H1 (cell line): ENCODE measurements at regions not wholly inside any gene's neighbourhood (a gene's known extent, or its start where the extent isn't known, plus 50 kb on each side); places are given as distances from the start of the nearest gene placed in this dataset.

ENCODE experiments used
- CTCF ChIA-PET: fragments of 300-600 bp; sonication (Branson Sonifier 250); formaldehyde crosslinking; loops from one replicate; lab custom pipeline; 2021; ENCODE audit not compliant: partially characterized antibody; lab: Charles Lee
- POLR2A ChIA-PET: fragments of 300-600 bp; sonication (Branson Sonifier 250); formaldehyde crosslinking; loops from one replicate; lab custom pipeline; 2021; ENCODE audit warnings: inconsistent platforms; ENCODE audit not compliant: partially characterized antibody; lab: Charles Lee
- DNase-seq, 2 experiments: peaks; one replicate each; pipeline versions ENCODE4 v3.0.0 to v3.0.0-alpha.2; 2010 to 2022; ENCODE audit warnings: low spot score in 2 of 2, low read depth in 1 of 2, mixed read lengths in 1 of 2
- FAIRE-seq: peaks from 2 replicates; lab custom pipeline; 2011; peaks lifted over from hg19 to GRCh38; lab: Jason Lieb, UNC
- H2AFZ ChIP-seq: 2 replicates; pipeline ENCODE4 v1.8.1; 2012; ENCODE audit warnings: low read length, inconsistent platforms
- H2AK5ac ChIP-seq: 2 replicates; pipeline ENCODE4 v1.6.1; 2013; ENCODE audit warnings: low read depth, low read length
- H2BK120ac ChIP-seq: replicated peaks from 2 replicates; pipeline ENCODE3; 2013; ENCODE audit warnings: low read depth, low read length, inconsistent platforms
- H2BK12ac ChIP-seq: 2 replicates; pipeline ENCODE4 v1.6.1; 2013; ENCODE audit warnings: low read depth, low read length
- H2BK15ac ChIP-seq: 2 replicates; pipeline ENCODE4 v1.6.1; 2013; ENCODE audit warnings: low read length
- H2BK20ac ChIP-seq: 2 replicates; pipeline ENCODE4 v1.6.1; 2013; ENCODE audit warnings: low read length
- H2BK5ac ChIP-seq: 2 replicates; pipeline ENCODE4 v1.6.1; 2013; ENCODE audit warnings: low read depth, low read length
- H3K14ac ChIP-seq: 2 replicates; pipeline ENCODE4 v1.6.1; 2013; ENCODE audit warnings: inconsistent platforms; ENCODE audit not compliant: insufficient read length
- H3K18ac ChIP-seq: 2 replicates; pipeline ENCODE4 v1.6.1; 2013; ENCODE audit warnings: low read length; ENCODE audit errors: extremely low read depth
- H3K23ac ChIP-seq: 2 replicates; pipeline ENCODE4 v1.6.1; 2013; ENCODE audit warnings: inconsistent platforms; ENCODE audit not compliant: insufficient read length
- H3K23me2 ChIP-seq: 2 replicates; pipeline ENCODE4 v1.6.1; 2013; ENCODE audit warnings: low read depth, low read length
- H3K27ac ChIP-seq: 2 replicates; pipeline ENCODE4 v1.6.1; 2011; ENCODE audit warnings: low read depth, low read length, inconsistent platforms
- H3K27me3 ChIP-seq, 4 experiments: replicated peaks in 1 of 4; 1 replicate in 1 of 4; 2 replicates in 3 of 4; pipeline versions ENCODE4 v1.6.1 to v1.8.1; 2011 to 2013; ENCODE audit warnings: low read length in 3 of 4, mild to moderate bottlenecking in 3 of 4, inconsistent platforms in 2 of 4, mixed read lengths in 2 of 4, moderate library complexity in 1 of 4; ENCODE audit not compliant: control insufficient read depth in 3 of 4, insufficient read depth in 3 of 4; ENCODE audit errors: extremely low read depth in 1 of 4
- H3K36me3 ChIP-seq, 4 experiments: 2 replicates each; pipeline versions ENCODE4 v1.6.1 to v1.8.1; 2011 to 2013; ENCODE audit warnings: mild to moderate bottlenecking in 4 of 4, low read length in 3 of 4, moderate library complexity in 2 of 4, control low read depth in 1 of 4, inconsistent platforms in 1 of 4; ENCODE audit not compliant: insufficient read depth in 4 of 4, control insufficient read depth in 2 of 4
- H3K4ac ChIP-seq: replicated peaks from 2 replicates; pipeline ENCODE3; 2013; ENCODE audit warnings: low read length, low read depth, mixed read lengths, inconsistent platforms; ENCODE audit not compliant: insufficient read length
- H3K4me1 ChIP-seq, 4 experiments: replicated peaks in 1 of 4; 1 replicate in 1 of 4; 2 replicates in 3 of 4; pipeline versions ENCODE4 v1.6.1 to v1.8.1; 2011 to 2013; ENCODE audit warnings: low read length in 3 of 4, inconsistent platforms in 2 of 4, mixed read lengths in 1 of 4; ENCODE audit not compliant: insufficient read depth in 4 of 4, control insufficient read depth in 3 of 4
- H3K4me2 ChIP-seq, 2 experiments: 2 replicates each; pipeline versions ENCODE4 v1.6.1 to v1.8.1; 2011 to 2013; ENCODE audit warnings: low read depth in 2 of 2, low read length in 2 of 2, control low read depth in 1 of 2, inconsistent platforms in 1 of 2, mild to moderate bottlenecking in 1 of 2; ENCODE audit not compliant: insufficient read depth in 1 of 2
- H3K4me3 ChIP-seq, 4 experiments: fragments of 200-600, 300-600 bp in 1 of 4; sonication (generic), shearing (Covaris generic), sonication (Bioruptor Twin) in 1 of 4; 2 replicates each; pipeline versions ENCODE4 v1.5.1 to v1.8.1; 2011 to 2016; ENCODE audit warnings: low read length in 4 of 4, low read depth in 3 of 4, control low read depth in 2 of 4, inconsistent platforms in 2 of 4, mild to moderate bottlenecking in 2 of 4, mixed read lengths in 1 of 4, moderate library complexity in 1 of 4; ENCODE audit not compliant: insufficient read depth in 2 of 4; ENCODE audit errors: extremely low read depth in 1 of 4
- H3K56ac ChIP-seq: replicated peaks from 2 replicates; pipeline ENCODE3; 2013; ENCODE audit warnings: low read depth, mild to moderate bottlenecking, mixed read lengths, low read length, inconsistent platforms; ENCODE audit not compliant: insufficient read length
- H3K79me1 ChIP-seq: 2 replicates; pipeline ENCODE4 v1.6.1; 2013; ENCODE audit warnings: low read depth, low read length, control low read depth
- H3K79me2 ChIP-seq, 2 experiments: 2 replicates each; pipeline versions ENCODE4 v1.6.1 to v1.8.1; 2012 to 2013; ENCODE audit warnings: low read length in 2 of 2, mild to moderate bottlenecking in 2 of 2, inconsistent platforms in 1 of 2; ENCODE audit not compliant: insufficient read depth in 2 of 2, control insufficient read depth in 1 of 2
- H3K9ac ChIP-seq, 4 experiments: replicated peaks in 1 of 4; 1 replicate in 1 of 4; 2 replicates in 3 of 4; pipeline versions ENCODE4 v1.6.1 to v1.8.1; 2011 to 2013; ENCODE audit warnings: low read depth in 3 of 4, low read length in 3 of 4, control low read depth in 2 of 4, mild to moderate bottlenecking in 2 of 4, moderate library complexity in 2 of 4, inconsistent platforms in 1 of 4; ENCODE audit errors: extremely low read depth in 1 of 4
- H3K9me3 ChIP-seq, 2 experiments: 2 replicates each; pipeline versions ENCODE4 v1.6.1 to v1.8.1; 2012 to 2013; ENCODE audit warnings: mild to moderate bottlenecking in 2 of 2, moderate library complexity in 2 of 2, control low read depth in 1 of 2, inconsistent platforms in 1 of 2, low read depth in 1 of 2, low read length in 1 of 2, mixed read lengths in 1 of 2; ENCODE audit not compliant: insufficient read depth in 2 of 2
- H4K20me1 ChIP-seq, 2 experiments: replicated peaks in 1 of 2; 2 replicates each; pipeline versions ENCODE3 to v1.8.1; 2011 to 2013; ENCODE audit warnings: inconsistent platforms in 2 of 2, low read length in 2 of 2, mild to moderate bottlenecking in 1 of 2; ENCODE audit not compliant: insufficient read depth in 2 of 2, control insufficient read depth in 1 of 2
- H4K5ac ChIP-seq: 2 replicates; pipeline ENCODE4 v1.6.1; 2013; ENCODE audit warnings: low read length, low read depth, mixed read lengths, inconsistent platforms; ENCODE audit not compliant: insufficient read length
- H4K8ac ChIP-seq: 2 replicates; pipeline ENCODE4 v1.8.0; 2013; ENCODE audit warnings: mild to moderate bottlenecking, moderate library complexity, low read length, inconsistent platforms; ENCODE audit not compliant: insufficient read depth; ENCODE audit errors: extremely low read depth
- H4K91ac ChIP-seq: replicated peaks from 2 replicates; pipeline ENCODE3; 2013; ENCODE audit warnings: low read length, mixed read lengths, inconsistent platforms; ENCODE audit not compliant: insufficient read length
- ATF2 ChIP-seq: IDR thresholded peaks from 2 replicates; pipeline ENCODE4 v1.6.1; 2012; ENCODE audit warnings: low read length, inconsistent platforms
- ATF3 ChIP-seq: IDR thresholded peaks from 2 replicates; pipeline ENCODE4 v1.6.1; 2011; ENCODE audit warnings: low read depth, mild to moderate bottlenecking, low read length; ENCODE audit not compliant: insufficient read depth
- E2F6 ChIP-seq: IDR thresholded peaks from 2 replicates; pipeline ENCODE4 v1.6.1; 2012; ENCODE audit warnings: inconsistent platforms
- EGR1 ChIP-seq: IDR thresholded peaks from 2 replicates; pipeline ENCODE4 v1.6.1; 2011; ENCODE audit warnings: low read depth, low read length, borderline replicate concordance
- FOSL1 ChIP-seq: IDR thresholded peaks from 2 replicates; pipeline ENCODE4 v1.6.1; 2011; ENCODE audit warnings: mild to moderate bottlenecking, low read depth, low read length, moderate library complexity; ENCODE audit not compliant: insufficient read depth
- HDAC6 ChIP-seq: IDR thresholded peaks from one replicate; pipeline ENCODE4 v1.7.1; 2012; ENCODE audit warnings: low read depth, mild to moderate bottlenecking, inconsistent platforms, low read length, moderate library complexity
- MAFK ChIP-seq: IDR thresholded peaks from 2 replicates; pipeline ENCODE4 v1.6.1; 2012; ENCODE audit warnings: low read depth, mild to moderate bottlenecking, improper control_type of control experiment, low read length
- PHF8 ChIP-seq: fragments of 200-600 bp; sonication (generic); conservative IDR thresholded peaks from 2 replicates; pipeline ENCODE4 v1.7.1; 2012; ENCODE audit warnings: low read depth, mild to moderate bottlenecking, inconsistent platforms, low read length, moderate library complexity
- POLR2A ChIP-seq, 2 experiments: IDR thresholded peaks; 1 replicate in 1 of 2; 2 replicates in 1 of 2; pipeline ENCODE4 v1.6.1; 2011; ENCODE audit warnings: low read depth in 2 of 2, low read length in 2 of 2, mild to moderate bottlenecking in 2 of 2; ENCODE audit errors: control extremely low read depth in 1 of 2
- SAP30 ChIP-seq: fragments of 300-600 bp; sonication (generic); IDR thresholded peaks from 2 replicates; pipeline ENCODE4 v1.7.1; 2012; ENCODE audit warnings: low read length, moderate library complexity, mild to moderate bottlenecking, inconsistent platforms; ENCODE audit not compliant: insufficient read depth, insufficient replicate concordance
- SIX5 ChIP-seq: IDR thresholded peaks from 2 replicates; pipeline ENCODE4 v1.6.1; 2011; ENCODE audit warnings: mild to moderate bottlenecking, low read depth, low read length
- WGBS, 2 experiments: shearing (Covaris generic) in 1 of 2; methylation state at CpG; one replicate each; pipeline versions ENCODE4 v1.1.6 to v1.1.7; 2013 to 2015; ENCODE audit warnings: low lambda C conversion rate in 2 of 2, mixed read lengths in 2 of 2, inconsistent platforms in 1 of 2, low coverage in 1 of 2, missing lambda C conversion rate in 1 of 2; ENCODE audit not compliant: insufficient replicate concordance in 2 of 2, insufficient coverage in 1 of 2, insufficient read length in 1 of 2; ENCODE audit errors: extremely low coverage in 1 of 2, missing lambda C conversion rate in 1 of 2; 5-methylcytosine and 5-hydroxymethylcytosine counted together

GRCh38 chr14:76922584-76922983, 96.4 kb downstream of the LRRC74A start:
- H3K4me1 ChIP-seq: peaks cover 15 to 64% (median 54%) of the 10 kb centered on the region in 4 experiments
- H3K9ac ChIP-seq: no peak overlapping the region
- peaks cover 5% of the 10 kb centered on the region; the same call in 1 of the 2 replicates for H3K23me2 ChIP-seq
- H3K23ac ChIP-seq: no peak overlapping the region
- H2BK12ac ChIP-seq: peak overlapping the region; percentile 100
- no peaks in the 10 kb centered on the region for H3K9me3 ChIP-seq
- H3K18ac ChIP-seq: peak overlapping the region; percentile 89; the same call in 1 of the 2 replicates
- ChIA-PET POLR2A (interaction anchor here (0.8 to 10.1 kb wide), 7 partner anchors 14 to 110 kb away, joined by 3 to 78 read pairs (median 3); partner anchors contain the start of gene IRF2BPL), CTCF (interaction anchor here (0.7 to 24.1 kb wide), 9 partner anchors 7 to 171 kb away, joined by 3 to 424 read pairs (median 6); no protein-coding TSS in a partner anchor)
- FAIRE-seq: no peak
- H3K27ac ChIP-seq: no peak overlapping the region
- H3K79me1 ChIP-seq: no peaks in the 10 kb centered on the region
- H3K27me3 ChIP-seq: no peaks in the 10 kb centered on the region
- peak overlapping the region; percentile 92 for H4K91ac ChIP-seq
- H3K56ac ChIP-seq: no peak overlapping the region
- no peaks in the 10 kb centered on the region for H4K20me1 ChIP-seq
- peak overlapping the region; percentile 99 for H2BK20ac ChIP-seq
- H2BK120ac ChIP-seq: peak overlapping the region; percentile 34
- H4K5ac ChIP-seq: peak overlapping the region; percentile 5
- H3K4ac ChIP-seq: no peak overlapping the region
- no peak overlapping the region for H4K8ac ChIP-seq
- H2AK5ac ChIP-seq: peak overlapping the region; percentile 99
- H3K4me3 ChIP-seq: no peak overlapping the region
- H3K4me2 ChIP-seq: no peak overlapping the region
- no peak overlapping the region for H3K14ac ChIP-seq
- H3K79me2 ChIP-seq: no peaks in the 10 kb centered on the region
- no peak for DNase-seq
- H2AFZ ChIP-seq: no peak overlapping the region
- peak overlapping the region; percentile 99 for H2BK15ac ChIP-seq
- H2BK5ac ChIP-seq: peak overlapping the region; percentile 84; the same call in 1 of the 2 replicates
- no peaks in the 10 kb centered on the region for H3K36me3 ChIP-seq
- 71 to 100% methylated on average over 4 to 11 of the region's 12 CpGs for WGBS, 2 experiments
- no peak for TF ChIP-seq SAP30
- TF ChIP-seq ATF2: no peak
- TF ChIP-seq ATF3: no peak
- TF ChIP-seq MAFK: no peak
- no peak for TF ChIP-seq SIX5
- TF ChIP-seq EGR1: peak; percentile 69; the same call in 1 of the 2 replicates
- no peak for TF ChIP-seq PHF8
- no peak for TF ChIP-seq POLR2A (IDR thresholded peaks at IDR 0.05; ENCODE audit: control extremely low read depth in 1 of 2, low read depth in 2 of 2, low read length in 2 of 2)
- TF ChIP-seq FOSL1: no peak
- no peak for TF ChIP-seq E2F6
- no peak for TF ChIP-seq HDAC6
